HG02588 (cell line): ENCODE measurements at regions not wholly inside any gene's neighbourhood (a gene's known extent, or its start where the extent isn't known, plus 50 kb on each side); places are given as distances from the start of the nearest gene placed in this dataset.
"Not testable (repeated sequence)": the region's sequence is repeated elsewhere in the genome, so short reads cannot be mapped to it uniquely, and the experiment has no call there.

Source experiments
- ATAC-seq: cut with Tn5 transposase; IDR thresholded peaks from one replicate; pipeline ENCODE4 v1.9.1; 2021; ENCODE audit warnings: mild to moderate bottlenecking, moderate library complexity; ENCODE audit not compliant: unreplicated experiment

DNA sequence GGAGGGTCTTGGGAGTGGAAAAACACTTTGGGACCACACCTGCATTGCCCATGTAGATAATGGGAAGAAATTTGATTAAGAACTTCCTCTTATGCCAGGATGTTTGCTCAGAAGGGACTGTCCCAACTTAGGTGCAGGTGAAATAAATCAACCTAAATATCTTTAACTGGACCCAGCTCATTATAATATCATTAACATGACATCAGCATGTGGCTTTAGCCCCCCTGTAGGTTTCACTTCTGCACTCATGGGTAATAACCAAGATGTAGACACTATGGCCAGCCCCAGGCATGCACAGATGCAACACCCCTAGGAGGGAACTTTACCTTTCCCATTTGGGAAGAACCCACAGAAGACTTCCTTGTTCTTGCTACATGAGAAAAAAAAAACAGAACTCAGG, 227.4 kb upstream of the ZNF804A start:
- peak; percentile 64 for ATAC-seq

DNA sequence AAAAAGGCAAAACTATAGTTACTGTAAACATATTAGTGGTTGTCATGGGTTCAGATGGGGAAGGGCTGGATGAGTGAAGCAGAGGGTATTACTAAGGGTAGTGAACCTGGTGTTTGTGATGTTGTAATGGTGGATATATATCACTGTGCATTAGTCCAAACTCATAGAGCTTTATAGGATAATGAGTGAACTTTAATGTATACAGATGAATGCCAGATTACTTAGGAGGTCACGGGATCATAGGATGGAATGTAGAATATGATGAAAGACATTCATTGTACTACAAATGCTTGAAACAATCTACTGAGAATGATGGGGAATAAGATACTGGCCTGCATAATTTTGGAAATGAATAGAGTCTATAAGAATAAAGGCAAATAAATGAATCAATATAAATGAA, 226.7 kb upstream of the ZNF804A start:
- ATAC-seq, result no peak

DNA sequence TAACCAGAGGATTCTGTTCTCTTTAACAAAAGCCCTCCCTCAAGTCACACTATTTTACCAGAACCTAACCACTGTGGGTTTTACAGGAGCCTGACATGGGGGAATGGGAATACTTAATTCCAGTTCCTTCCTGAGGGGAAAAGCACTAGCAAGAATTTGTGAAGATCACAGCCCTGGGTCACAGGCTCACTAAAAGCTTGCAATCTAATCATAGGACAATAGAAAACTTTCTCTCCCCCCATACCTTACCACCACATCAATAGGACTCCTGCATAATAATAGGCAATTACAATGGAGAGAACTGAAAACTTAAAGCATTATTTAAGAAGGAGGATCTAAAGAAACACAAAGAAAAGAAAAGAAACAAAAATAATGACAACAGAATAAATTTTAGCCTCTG, 225.8 kb upstream of the ZNF804A start:
- no peak for ATAC-seq

- no peak for ATAC-seq
Observed at GRCh38 chr2:184394642-184395041, 203.7 kb upstream of the ZNF804A start.

- ATAC-seq, result no peak
Observed at GRCh38 chr2:184402381-184402780, 195.9 kb upstream of the ZNF804A start.

- ATAC-seq, result not testable (repeated sequence)
Observed at GRCh38 chr2:184407041-184407630, 191.2 kb upstream of the ZNF804A start.

- no peak for ATAC-seq
Observed at GRCh38 chr2:184410160-184410559, 188.2 kb upstream of the ZNF804A start.

DNA sequence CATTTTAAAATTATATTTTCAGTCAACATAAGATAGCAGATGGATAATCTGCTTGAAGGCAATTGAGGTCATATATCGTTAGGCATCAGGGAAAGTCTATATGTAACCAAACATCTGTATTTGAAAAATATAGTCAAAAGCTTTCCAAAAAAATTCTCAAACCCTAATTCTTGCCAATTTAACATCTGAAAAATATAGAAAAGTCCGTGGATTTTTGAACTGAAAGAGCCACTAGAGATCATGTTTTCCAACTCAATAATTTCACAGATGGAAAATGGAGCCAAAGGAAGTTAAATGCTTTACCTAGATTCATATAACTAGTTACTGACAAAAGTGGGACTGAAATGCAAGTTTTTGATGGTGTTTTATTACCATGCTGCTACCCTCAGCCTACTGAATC, 185.1 kb upstream of the ZNF804A start:
- ATAC-seq, result no peak

- no peak for ATAC-seq
Observed at GRCh38 chr2:184413671-184414229, 184.6 kb upstream of the ZNF804A start.

DNA sequence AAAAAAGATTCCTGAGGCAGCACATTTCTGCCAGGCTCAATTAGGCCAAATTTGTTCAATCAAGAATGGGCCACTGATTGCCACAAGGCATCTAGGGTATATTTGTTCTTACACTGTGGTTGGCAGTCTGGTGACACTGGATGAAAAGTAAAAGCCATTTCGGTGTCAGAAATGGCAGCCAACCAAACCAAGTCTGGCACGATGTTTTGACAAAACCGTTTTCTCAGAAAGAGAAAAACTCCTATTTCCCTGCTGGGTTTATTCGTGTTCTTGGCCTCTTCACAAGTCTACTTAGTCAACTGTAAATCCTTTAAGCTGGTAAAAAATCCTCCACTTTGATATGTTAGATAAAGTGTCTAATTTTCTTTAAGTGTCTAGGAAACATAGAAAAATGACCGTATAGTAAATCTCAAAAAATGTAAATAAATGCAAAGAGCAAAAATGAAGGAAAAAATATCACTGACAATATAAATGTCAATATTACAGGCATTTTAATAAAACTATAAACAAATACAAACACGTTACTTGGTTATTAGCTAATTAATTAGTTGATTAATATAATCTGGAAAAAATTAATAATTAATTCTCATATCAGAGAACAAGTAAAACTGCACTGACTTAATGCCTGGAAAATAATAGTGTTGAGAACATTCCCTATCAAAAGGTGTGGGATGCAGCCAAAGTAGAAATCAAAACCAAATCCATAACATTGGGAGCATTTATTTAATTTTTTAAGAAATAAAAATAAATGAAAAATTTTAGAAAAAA, 182.0 kb upstream of the ZNF804A start:
- ATAC-seq, result no peak

DNA sequence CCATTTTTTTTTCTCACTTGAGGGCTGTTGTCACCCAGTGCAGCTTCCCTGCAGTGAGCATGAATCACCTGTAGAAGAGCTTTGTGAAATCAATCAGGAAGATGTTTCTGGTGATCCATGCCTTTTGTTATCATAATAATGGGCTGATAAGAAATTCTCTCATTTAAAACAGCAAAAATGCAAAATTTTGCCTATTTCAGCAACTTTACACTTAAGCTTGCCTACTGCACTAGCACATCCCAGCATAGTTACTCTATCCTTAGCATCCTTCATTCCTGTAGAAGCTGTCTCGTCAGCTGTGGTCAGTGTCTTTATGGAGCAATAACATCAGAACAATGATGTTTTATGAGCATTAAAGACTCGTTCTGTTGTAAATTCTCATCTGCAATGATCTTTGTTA, 178.6 kb upstream of the ZNF804A start:
- ATAC-seq, result no peak

GRCh38 chr2:184421456-184421855, 176.9 kb upstream of the ZNF804A start:
- ATAC-seq, result not testable (repeated sequence)

DNA sequence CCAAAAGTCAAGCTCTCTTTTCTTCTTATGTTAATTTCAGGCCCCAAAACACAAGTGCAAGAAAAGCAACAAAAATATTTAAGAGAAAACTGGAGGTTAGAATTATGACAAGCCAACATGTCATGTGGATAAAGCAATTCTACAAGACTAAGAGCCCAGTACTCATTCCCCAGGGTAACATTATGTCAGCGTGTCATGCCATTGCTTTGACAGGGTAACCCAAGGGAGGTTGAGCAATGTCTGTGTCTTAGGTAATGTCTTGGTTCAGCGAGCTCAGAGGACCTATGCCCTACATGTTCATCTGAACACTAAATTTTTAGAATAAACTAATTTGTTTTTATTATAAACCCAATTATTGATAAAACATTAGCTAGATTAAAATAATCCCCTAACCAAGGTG, 173.2 kb upstream of the ZNF804A start:
- no peak for ATAC-seq

- peak; percentile 95 for ATAC-seq
Observed at GRCh38 chr2:184444217-184444616, 154.1 kb upstream of the ZNF804A start.

DNA sequence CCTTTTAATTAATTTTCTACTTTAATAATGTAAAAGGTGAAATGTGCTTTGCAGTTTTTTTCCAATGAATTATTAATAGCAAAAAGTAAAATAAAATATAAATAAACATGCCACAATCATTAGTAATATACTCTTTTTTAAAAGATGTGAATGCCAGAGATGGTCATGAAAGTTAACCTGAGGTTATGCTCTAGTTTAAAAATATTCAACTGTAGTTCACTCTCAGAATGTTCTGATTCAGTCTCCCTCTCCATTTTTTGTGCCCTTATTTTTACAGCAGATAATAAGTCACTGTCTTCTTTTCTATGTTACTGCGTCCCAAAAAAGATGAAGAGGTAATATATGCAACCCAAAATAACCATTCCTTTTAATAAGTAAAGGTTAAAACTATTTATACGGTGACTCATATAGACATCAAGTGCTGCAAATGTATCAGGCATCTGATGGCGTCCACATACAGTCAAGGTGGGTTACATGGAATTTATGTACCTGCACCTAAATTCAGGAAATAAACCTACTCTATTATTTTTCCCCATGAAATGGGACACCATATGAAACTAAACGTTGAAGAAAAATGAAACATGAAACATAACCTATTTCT, 153.6 kb upstream of the ZNF804A start:
- ATAC-seq, result no peak

- no peak for ATAC-seq
Observed at GRCh38 chr2:184449760-184450159, 148.6 kb upstream of the ZNF804A start.

- ATAC-seq, result no peak
Observed at GRCh38 chr2:184452907-184453306, 145.4 kb upstream of the ZNF804A start.

- no peak for ATAC-seq
Observed at GRCh38 chr2:184455624-184456023, 142.7 kb upstream of the ZNF804A start.

DNA sequence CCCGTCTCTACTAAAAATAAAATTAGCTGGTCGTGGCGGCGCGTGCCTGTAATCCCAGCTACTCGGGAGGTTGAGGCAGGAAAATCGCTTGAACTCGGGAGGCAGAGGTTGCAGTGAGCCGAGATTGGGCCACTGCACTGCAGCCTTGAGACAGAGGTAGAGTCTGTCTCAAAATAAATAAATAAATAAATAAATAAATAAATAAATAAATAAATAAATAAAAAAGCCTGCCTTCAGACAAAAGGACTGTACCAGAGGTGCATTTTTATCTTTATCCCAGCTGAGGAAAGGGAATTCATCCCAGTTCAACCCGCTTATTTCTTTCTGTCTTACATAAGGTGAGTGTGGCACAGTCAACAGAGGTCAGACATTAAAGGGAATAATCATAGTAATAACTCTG, 141.6 kb upstream of the ZNF804A start:
- not testable (repeated sequence) for ATAC-seq

GRCh38 chr2:184463102-184463865, 135.0 kb upstream of the ZNF804A start:
- no peak for ATAC-seq

GRCh38 chr2:184463866-184464248, 134.5 kb upstream of the ZNF804A start:
- no peak for ATAC-seq
